ENCODE measurements at regions not wholly inside any gene's neighbourhood (a gene's known extent, or its start where the extent isn't known, plus 50 kb on each side); places are given as distances from the start of the nearest gene placed in this dataset.
A peak's percentile ranks its signal among the peaks of the same experiment; 100 is the strongest.

GRCh38 chr16:65932350-65933072, 434.0 kb upstream of the CDH5 start:
- DNase-seq (ENCODE audit: low spot score) (no peak), FAIRE-seq (no peak)

DNA sequence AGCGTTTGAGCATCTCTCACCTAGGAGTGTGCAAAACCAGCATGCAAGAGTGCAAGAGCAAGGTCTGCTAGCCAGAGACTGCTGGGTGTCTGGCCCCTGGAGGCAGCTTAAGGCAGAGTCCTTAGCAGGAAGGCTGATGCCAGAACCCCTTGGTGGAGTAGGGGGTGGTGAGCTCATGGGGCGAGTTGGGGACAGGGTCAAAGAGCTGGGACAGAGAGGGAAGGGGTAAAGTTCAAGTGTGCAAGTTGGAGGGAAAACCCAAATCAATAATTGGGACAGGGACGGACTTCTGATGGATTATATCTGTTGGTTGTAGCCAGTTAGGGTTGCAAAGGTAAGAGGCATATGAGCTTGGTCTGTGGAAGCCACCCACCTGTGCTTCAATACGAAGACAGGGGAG, 443.6 kb upstream of the CDH5 start:
- no peak for DNase-seq (ENCODE audit: low spot score)
- FAIRE-seq = no peak

DNA sequence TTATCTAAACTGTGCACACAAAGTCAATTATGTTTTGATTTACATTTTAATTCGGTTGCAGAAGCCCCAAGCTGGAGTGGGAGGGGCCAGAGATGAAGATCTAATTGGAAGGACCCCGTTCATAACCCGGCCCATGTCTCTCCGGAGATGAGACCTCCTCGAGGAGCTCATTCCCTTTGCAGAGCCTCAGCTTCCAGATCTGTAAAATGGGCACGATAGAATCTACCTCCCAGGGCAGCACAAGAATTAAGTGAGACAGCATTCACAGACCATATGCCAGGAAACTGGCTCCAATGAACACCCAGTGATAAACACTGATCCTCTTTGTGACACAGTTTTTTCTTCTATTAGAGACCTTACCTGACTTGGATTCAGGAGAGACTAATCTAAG, 446.5 kb upstream of the CDH5 start:
- DNase-seq (ENCODE audit: low spot score) = no peak

DNA sequence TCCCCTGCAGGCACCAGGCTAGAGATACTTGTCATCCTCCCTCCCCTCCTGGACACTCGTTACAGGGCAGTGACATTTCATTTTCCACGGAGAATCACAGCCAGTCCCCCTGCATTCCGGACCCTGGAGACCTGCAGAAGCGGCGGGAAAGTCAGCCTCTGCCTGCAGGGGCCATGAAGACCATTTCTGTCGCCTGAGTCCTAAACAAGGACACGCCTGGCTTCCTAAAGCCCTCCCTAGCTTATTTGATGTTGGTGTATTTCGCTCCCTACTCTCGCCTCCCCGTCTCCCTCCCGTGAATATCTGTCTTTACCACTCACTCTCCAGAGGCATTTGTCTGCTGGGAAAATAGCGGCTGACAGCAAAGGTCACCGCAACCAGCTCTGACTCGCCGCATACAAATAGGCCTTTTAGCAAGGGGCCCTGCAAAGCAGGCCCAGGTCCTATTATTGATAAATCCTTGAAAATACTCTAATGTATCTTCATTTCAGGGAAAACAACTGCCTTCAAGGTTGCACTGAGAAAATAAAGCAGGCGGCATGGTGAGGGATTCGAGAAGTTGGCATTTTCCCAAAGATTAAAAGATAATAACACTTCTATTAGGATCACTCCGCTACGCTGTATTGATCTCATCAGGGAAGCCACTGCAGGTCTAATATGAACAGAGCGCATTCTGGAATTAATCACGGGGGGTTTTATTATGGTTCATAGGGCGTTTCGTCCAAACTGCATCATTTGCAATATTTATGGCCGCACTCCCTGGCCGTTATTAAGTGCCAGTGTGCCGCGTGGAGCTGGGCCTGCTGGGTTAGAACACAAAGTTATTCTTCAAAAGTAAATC, 447.1 kb upstream of the CDH5 start:
- FAIRE-seq = no peak

More for the DNA sequence above, 446.5 kb upstream of the CDH5 start:
- FAIRE-seq = no peak

DNA sequence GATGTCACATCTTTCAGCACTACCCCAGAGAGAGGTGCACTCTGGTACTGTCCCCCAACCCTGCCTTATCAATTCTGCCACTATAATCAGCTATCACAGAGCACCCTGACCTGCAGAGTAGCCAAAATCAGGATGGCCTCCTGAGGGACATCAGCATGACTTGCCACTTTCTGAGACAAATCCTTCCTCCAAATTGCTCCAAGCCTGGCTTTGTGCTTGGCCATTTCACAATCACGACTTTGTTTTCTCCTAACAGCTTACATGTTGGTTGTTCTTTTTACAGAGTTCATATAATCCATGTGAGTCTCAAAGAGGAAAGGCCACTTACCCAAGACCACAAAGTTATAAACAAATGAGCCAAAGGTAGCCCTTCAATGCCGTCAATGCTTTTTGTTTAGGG, 449.0 kb upstream of the CDH5 start:
- DNase-seq (ENCODE audit: low spot score) = no peak
- FAIRE-seq = no peak

More for the DNA sequence above, 447.1 kb upstream of the CDH5 start:
- DNase-seq (ENCODE audit: low spot score) = no peak

DNA sequence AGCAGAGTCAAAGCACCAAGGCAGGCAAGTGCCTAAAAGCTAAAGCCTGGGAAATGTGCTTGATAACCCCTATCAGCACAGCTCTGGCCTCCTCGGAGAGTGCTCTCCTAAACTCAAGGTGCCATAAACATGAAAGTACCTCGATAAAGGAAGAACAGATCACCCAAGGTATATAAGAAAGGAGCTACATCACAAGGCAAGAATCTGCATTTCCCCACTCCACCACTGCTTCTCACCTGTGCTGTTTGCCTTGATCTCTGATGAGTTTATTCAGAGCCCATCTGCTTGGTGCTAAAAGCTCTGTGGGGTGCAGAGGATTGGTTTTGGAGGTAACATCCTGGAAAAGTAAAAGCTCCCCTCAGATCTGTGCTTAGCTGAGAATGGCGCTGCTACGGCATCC, 449.5 kb upstream of the CDH5 start:
- FAIRE-seq (no peak), DNase-seq (ENCODE audit: low spot score) (no peak)

DNA sequence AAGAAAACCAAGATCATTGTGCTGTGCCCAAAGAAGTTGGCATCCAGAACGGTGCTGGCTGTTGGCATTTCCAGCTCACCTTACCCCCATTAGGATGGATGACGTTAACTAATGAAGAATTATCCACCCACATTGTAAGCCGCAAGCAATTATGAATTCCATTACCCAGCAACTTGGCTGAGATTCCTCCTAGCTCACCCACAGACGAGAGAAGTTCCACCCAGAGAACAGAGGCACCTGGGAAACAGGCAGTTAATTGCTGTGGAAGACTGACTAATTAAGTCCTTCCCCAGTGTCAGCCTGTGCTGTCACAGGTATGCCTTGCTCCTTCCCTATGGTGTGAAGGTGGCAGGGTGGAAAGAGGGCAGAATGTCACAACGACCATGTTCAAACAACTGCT, 456.2 kb upstream of the CDH5 start:
- no peak for FAIRE-seq
- DNase-seq (ENCODE audit: low spot score) = no peak

- no peak for FAIRE-seq
Measured at GRCh38 chr16:65909310-65910050, 457.0 kb upstream of the CDH5 start.

DNA sequence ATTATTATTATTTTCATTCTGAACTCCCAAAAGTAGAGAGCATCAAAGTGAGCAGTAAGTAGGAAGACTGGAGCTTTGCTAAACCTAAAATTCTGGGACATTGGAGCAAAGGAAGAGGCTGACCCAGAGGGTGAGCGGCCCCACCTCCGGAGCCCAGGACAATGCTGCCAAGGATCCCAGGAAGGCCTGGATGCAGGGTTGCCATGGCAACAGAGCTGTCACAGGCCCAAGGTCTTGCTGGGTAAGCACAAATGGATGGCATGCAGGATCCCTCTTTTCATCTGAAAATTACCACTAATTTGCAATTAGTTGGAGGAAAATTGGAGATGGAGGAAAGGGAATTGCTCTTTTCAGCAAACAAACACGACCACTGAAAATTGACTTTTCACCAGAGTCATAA, 457.9 kb upstream of the CDH5 start:
- no peak for FAIRE-seq
- no peak for DNase-seq (ENCODE audit: low spot score)

More at GRCh38 chr16:65909310-65910050, 457.0 kb upstream of the CDH5 start:
- no peak for DNase-seq (ENCODE audit: low spot score)

DNA sequence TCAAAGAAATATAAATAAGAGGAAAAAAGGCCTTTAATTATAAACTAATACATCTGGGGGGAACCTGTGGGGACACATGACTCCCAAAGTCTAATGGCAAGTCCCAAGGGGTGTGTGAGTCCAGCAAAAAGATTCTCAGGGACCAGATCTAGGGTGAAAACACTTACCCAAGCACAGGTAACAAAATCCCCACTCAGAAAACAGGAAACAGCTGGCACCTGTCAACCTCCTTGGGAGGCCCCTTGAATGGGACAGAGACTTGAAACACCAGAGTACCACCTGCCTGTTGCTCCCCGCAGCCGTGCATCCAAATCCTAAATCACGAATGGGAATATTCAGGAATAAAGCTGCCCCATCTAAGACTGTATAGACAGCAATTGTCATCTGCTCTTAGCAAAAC, 461.2 kb upstream of the CDH5 start:
- no peak for DNase-seq (ENCODE audit: low spot score)
- FAIRE-seq = no peak

DNA sequence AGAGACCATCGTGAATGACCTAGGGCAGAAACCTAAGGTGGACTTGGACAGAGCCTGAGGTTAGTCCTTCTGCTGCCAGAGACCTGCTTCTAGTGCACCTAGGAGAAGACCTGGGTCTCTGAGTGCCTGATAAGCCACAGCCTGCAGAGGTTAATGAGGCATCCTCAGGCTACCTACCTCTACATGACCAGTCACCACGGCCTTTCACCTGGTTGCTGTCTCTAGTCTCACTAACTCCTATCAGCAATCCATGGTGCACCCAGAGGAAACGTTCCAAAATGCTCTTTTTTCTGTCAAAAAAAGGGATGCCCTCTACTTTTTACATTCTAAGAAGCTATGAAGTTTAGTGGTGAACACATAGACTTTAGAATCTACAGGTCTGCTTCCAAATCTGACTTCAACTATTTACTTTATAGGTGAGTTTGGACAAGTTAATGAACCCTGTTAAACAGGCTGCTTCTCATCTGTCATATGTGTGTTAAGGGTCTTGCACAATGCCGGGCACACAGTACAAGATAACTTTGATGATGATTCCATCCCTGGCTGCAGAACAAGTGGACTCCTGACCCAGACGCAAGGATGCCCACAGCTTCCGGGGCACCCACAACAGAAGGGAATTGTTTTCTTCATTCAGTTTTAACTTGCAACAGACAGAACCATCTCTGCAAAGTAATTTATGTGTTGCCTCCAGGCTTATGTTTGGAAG, 469.9 kb upstream of the CDH5 start:
- FAIRE-seq (no peak), DNase-seq (ENCODE audit: low spot score) (no peak)

- DNase-seq (ENCODE audit: low spot score) (no peak), FAIRE-seq (no peak)
Measured at GRCh38 chr16:65895906-65896305, 470.6 kb upstream of the CDH5 start.

- FAIRE-seq = no peak
Measured at GRCh38 chr16:65895486-65895885, 471.0 kb upstream of the CDH5 start.

DNA sequence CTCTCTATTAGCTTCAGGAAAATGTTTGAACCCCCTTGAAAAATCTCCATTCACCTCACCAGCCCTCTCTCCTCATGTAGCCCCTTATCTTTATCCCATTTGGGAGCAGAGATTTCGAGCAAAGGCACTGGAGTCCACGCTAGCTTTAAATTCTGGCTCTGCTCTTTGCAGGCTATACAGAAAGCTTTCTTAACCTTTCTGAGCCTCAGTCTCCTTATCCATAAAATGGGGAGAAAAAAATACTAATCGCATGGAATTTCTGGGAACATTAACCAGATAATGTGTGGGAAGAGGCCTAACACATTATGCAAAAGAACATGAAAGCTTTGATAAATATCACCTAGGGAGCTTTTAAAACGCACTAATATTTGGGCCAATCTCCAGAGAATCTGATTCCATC, 476.3 kb upstream of the CDH5 start:
- no peak for FAIRE-seq
- no peak for DNase-seq (ENCODE audit: low spot score)

More at GRCh38 chr16:65895486-65895885, 471.0 kb upstream of the CDH5 start:
- DNase-seq (ENCODE audit: low spot score) = no peak

DNA sequence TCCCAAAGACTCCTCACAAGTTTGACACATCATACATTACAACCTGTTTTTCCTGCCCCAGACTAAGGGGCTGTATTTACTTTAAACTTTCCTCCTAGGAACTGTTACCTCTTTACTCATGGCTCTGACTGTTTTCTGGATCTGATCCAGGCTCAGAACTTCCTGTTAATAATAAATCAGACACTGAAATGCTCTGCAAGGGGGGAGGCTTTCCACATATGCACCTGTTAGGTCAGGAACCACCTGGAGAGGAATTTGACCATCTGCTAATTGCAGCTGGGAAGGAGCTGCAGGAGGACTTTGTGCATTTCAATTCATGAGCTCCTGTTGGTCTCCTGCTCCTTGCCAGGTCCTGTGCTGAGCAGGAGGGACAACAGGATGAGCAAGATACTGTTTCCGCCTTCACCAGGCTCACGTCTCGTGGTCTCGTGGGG, 476.9 kb upstream of the CDH5 start:
- FAIRE-seq (no peak), DNase-seq (ENCODE audit: low spot score) (peak; percentile 55)

DNA sequence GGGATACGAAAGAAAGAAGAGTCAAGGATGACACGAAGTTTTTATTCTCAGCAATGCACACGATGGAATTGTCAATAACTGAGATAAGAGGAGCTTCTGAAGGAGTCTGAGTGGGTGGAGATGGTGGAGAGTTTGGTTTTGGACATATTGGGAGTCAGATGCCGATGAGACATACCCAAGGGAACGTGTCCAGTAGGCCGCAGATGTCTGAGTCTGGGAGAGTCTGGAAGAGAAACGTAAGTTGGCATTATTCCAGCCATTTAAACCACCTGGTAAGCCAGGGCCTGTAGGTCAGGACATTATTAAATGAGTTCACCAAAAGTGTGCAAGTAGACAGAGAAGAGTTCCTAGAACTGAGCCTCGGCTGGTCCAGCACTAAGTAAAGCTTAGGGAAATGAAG, 478.3 kb upstream of the CDH5 start:
- DNase-seq (ENCODE audit: low spot score) = peak; percentile 61
- FAIRE-seq = no peak

DNA sequence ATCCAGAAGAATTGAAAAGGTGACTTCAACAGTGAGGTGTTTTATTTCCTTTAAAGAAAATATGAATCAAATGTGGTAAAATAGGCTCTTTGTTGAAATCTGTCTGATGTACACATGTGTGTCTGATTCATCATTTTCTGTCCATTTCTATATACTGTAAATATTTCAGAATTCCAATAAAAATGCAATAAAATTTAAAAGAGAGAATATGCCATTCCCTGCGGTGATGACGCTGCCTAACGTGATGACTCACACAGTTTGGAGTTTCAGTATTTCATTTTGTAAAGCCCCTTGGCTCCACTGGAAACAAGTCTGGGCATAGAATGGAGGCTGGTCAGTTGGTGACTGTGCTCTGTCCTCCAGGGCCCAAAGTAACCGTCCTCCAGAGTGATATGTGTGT, 482.5 kb upstream of the CDH5 start:
- DNase-seq (ENCODE audit: low spot score) (peak; percentile 48), FAIRE-seq (no peak)

GRCh38 chr16:65878347-65878746, 488.1 kb upstream of the CDH5 start:
- FAIRE-seq (no peak), DNase-seq (ENCODE audit: low spot score) (no peak)

DNA sequence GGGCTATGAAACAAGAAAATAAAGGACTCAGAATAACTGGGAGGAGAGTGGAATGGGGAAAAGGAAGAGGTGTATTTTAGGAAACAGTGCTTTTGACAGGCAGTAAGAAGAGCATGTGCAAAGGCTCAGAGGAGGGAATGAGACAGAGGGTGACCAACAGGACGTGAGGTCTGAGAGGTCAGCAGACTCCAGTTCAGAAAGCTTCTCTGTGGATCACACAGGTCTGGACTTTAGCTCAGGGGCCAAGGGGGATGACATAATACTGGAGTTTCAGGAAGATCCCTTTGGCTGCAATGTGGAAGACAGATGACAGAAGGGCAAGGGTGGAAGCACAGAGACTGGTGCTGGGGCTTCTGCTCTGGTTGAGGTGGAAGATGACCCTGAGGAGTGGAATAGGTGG, 489.9 kb upstream of the CDH5 start:
- no peak for DNase-seq (ENCODE audit: low spot score)
- no peak for FAIRE-seq

- no peak for FAIRE-seq
- no peak for DNase-seq (ENCODE audit: low spot score)
Measured at GRCh38 chr16:65876056-65876408, 490.5 kb upstream of the CDH5 start.

DNA sequence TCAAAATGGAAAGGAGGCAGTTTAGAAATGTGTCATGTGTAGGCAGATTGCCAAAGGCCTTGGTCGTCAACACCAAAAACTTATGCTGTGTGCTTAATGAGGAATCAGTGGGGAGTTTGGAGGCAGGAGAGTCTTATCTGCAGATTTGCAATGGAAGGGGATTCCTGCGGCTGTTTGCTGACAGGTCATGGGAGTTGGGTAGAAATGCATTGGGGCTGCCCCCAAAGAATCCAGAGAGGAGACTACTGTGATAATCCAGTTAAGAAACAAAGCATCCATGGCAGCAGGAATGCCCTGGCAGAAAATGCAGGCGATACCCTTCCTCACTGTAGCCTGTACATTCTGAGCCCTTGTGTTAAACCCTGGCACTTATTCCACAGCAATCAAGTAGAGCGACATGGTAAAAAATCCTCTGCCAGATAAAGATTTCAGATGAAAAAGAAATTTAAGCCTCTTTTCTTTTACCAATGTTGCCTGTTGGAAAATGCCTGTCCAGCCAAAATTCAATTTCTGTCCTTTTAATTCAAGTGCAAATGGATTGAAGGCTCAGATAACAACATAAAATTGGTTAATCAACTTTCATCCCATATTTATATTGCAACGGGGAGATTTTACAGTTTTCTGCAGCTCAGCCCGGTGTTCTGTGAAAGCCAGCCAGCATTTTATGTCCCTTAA, 491.0 kb upstream of the CDH5 start:
- no peak for DNase-seq (ENCODE audit: low spot score)
- FAIRE-seq = no peak

Data from urothelium cell line (cell line).